Islet precursor cell (in vitro differentiated cells): ENCODE measurements at regions not wholly inside any gene's neighbourhood (a gene's known extent, or its start where the extent isn't known, plus 50 kb on each side); places are given as distances from the start of the nearest gene placed in this dataset.

Experiments used
- DNase-seq: peaks from one replicate; pipeline ENCODE4 v3.0.0-alpha.2; 2018

- DNase-seq: peak; percentile 40
Measured at GRCh38 chr5:160511280-160511929, 89.8 kb downstream of the PTTG1 start.
